NT2/D1 (cell line): ENCODE measurements at regions not wholly inside any gene's neighbourhood (a gene's known extent, or its start where the extent isn't known, plus 50 kb on each side); places are given as distances from the start of the nearest gene placed in this dataset.
"Not testable (repeated sequence)": the region's sequence is repeated elsewhere in the genome, so short reads cannot be mapped to it uniquely, and the experiment has no call there.

Experiments used
- DNase-seq: peaks from one replicate; pipeline ENCODE4 v3.0.0-alpha.2; 2011; ENCODE audit warnings: low read depth, low spot score
- H3K27me3 ChIP-seq: 2 replicates; pipeline ENCODE4 v1.6.0; 2011; ENCODE audit warnings: mild to moderate bottlenecking; ENCODE audit not compliant: insufficient read length, insufficient read depth
- H3K36me3 ChIP-seq: 2 replicates; pipeline ENCODE4 v1.6.1; 2011; ENCODE audit warnings: mild to moderate bottlenecking, low read length, mixed read lengths; ENCODE audit not compliant: insufficient read depth, insufficient read length
- H3K4me1 ChIP-seq: 2 replicates; pipeline ENCODE4 v1.5.1; 2011; ENCODE audit not compliant: insufficient read depth, insufficient read length
- H3K4me3 ChIP-seq: 2 replicates; pipeline ENCODE4 v1.5.1; 2011; ENCODE audit warnings: low read depth; ENCODE audit not compliant: insufficient read length
- H3K9ac ChIP-seq: 2 replicates; pipeline ENCODE4 v1.6.0; 2011; ENCODE audit warnings: low read depth; ENCODE audit not compliant: insufficient read length
- H3K9me3 ChIP-seq: 2 replicates; pipeline ENCODE4 v1.5.1; 2011; ENCODE audit warnings: mild to moderate bottlenecking, low read length; ENCODE audit not compliant: insufficient read depth
- SUZ12 ChIP-seq: IDR thresholded peaks from 2 replicates; pipeline ENCODE4 v1.6.1; 2011; ENCODE audit not compliant: insufficient read length, insufficient read depth; ENCODE audit errors: extremely low read depth
- YY1 ChIP-seq: IDR thresholded peaks from 2 replicates; pipeline ENCODE4 v1.6.1; 2011; ENCODE audit not compliant: insufficient read length, insufficient read depth
- ZNF274 ChIP-seq: IDR thresholded peaks from 2 replicates; pipeline ENCODE4 v1.6.1; 2011; ENCODE audit warnings: mild to moderate bottlenecking, low read depth, low read length

DNA sequence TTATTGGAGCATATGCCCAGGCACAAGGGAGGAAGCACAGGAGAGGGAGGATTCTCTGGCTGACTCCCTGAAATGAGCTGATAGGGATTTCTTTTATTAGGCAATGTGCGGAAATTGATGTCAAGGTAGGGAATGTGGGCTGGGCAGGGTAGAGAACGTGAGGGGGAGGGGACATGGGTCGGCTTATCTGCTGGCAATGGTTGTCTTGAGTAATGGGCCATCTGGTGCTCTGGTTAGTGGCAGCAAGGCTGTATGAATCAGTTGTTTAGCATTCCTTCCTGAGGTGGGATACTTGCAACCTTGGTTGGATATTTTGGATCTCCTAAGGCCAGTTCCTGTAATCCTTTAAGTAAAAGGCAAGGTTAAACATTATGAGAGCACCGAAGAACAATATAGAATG, 80.5 kb upstream of the ADORA2B start:
- not testable (repeated sequence) for H3K4me1 ChIP-seq, H3K27me3 ChIP-seq, H3K9me3 ChIP-seq, H3K9ac ChIP-seq, H3K4me3 ChIP-seq, H3K36me3 ChIP-seq, DNase-seq

DNA sequence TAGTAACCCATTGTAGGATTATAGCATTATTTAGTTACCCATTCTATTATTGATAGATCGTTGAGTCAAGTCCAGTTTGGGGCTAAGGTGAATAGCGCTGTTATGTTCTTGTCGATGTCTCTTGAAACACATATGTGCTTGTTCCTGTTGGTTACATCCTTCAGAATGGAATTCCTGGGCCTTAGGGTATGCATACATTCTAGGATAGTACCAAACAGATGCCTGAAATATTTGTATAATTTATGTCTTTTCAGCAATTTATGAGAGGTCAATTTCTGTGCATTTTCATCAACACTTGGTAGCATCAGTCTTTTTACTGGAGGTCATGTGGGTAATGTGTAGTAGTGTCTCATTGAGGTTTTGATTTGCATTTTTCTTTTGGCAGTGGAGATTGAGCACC, 78.9 kb upstream of the ADORA2B start:
- not testable (repeated sequence) for H3K9me3 ChIP-seq, H3K9ac ChIP-seq, H3K4me3 ChIP-seq, DNase-seq, H3K4me1 ChIP-seq, H3K36me3 ChIP-seq, H3K27me3 ChIP-seq

DNA sequence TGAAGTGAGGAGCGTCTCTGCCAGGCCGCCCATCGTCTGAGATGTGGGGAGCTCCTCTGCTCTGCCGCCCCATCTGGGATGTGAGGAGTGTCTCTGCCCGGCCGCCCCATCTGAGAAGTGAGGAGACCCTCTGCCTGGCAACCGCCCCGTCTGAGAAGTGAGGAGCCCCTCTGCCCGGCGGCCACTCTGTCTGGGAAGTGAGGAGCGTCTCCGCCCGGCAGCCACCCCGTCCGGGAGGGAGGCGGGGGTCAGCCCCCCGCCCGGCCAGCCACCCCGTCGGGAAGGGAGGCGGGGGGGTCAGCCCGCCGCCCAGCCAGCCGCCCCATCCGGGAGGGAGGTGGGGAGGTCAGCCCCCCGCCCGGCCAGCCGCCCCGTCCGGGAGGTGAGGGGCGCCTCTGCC, 77.6 kb upstream of the ADORA2B start:
- H3K4me3 ChIP-seq, H3K27me3 ChIP-seq, DNase-seq, H3K9me3 ChIP-seq, H3K4me1 ChIP-seq, H3K36me3 ChIP-seq, H3K9ac ChIP-seq: not testable (repeated sequence)

DNA sequence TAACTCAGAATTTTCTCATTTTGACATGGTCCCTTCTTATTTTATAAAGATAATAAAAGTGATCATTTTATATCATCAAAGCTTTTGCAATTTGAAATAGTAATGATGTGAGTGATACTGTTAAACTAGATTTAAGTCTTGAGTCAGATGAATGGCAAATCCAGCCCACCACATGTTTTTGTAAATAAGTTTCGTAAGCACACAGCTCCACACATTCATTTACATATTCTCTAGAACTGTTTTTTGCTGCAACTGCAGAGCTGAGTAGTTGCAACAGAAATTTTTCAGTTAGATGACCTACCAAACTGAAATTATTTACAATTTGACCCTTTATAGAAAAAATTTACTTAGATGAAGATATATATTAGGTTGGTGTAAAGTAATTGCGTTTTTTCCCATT, 75.1 kb upstream of the ADORA2B start:
- not testable (repeated sequence) for H3K9ac ChIP-seq, H3K36me3 ChIP-seq, H3K27me3 ChIP-seq, DNase-seq, H3K9me3 ChIP-seq, H3K4me3 ChIP-seq, H3K4me1 ChIP-seq

DNA sequence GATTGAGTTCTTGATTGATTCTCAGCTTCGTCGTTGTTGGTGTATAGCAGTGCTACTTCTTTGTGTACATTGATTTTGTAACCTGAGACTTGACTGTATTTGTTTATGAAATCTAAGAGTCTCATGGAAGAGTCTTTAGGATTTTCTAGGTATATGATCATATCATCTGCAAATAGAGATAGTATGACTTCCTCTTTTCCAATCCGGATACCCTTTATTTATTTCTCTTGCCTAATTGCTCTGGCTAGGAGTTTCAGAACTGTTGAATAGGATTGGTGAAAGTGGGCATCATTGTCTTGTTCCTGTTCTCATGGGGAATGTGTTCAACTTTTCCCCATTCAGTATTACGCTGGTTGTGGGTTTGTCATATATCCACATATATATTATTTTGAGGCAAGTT, 72.3 kb upstream of the ADORA2B start:
- H3K4me1 ChIP-seq, H3K27me3 ChIP-seq, H3K9me3 ChIP-seq, H3K9ac ChIP-seq, H3K4me3 ChIP-seq, DNase-seq, H3K36me3 ChIP-seq: not testable (repeated sequence)

DNA sequence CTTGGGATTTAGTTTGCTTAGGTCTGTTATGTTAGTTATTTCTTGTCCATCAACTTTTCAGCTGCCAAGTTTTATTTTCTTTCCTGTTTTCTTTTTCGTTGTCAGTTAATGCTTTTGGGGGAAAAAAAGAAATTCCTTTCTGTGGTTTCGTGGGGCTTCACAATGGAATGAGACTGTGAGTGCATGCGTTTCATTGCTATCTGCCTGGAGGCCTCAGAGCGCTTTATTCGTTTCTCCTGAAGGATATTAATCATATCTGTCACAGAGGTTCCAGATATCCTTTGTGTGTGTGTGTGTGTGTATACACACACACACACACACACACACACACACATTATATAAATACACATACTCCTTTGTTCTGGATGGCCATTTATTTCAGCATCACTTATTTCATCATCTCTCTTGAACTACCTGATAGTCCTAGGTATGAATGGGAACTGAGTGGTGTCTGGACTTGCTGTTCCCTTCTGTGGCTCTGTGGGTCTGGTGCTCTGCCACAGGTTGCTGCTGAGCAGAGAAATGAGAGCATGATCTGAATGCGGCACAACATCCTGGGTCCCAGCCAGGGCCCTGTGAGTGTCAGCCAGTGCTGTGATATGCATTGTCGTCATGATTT, 66.9 kb upstream of the ADORA2B start:
- not testable (repeated sequence) for DNase-seq, H3K4me1 ChIP-seq, H3K36me3 ChIP-seq, H3K27me3 ChIP-seq, H3K9me3 ChIP-seq, H3K4me3 ChIP-seq, H3K9ac ChIP-seq

DNA sequence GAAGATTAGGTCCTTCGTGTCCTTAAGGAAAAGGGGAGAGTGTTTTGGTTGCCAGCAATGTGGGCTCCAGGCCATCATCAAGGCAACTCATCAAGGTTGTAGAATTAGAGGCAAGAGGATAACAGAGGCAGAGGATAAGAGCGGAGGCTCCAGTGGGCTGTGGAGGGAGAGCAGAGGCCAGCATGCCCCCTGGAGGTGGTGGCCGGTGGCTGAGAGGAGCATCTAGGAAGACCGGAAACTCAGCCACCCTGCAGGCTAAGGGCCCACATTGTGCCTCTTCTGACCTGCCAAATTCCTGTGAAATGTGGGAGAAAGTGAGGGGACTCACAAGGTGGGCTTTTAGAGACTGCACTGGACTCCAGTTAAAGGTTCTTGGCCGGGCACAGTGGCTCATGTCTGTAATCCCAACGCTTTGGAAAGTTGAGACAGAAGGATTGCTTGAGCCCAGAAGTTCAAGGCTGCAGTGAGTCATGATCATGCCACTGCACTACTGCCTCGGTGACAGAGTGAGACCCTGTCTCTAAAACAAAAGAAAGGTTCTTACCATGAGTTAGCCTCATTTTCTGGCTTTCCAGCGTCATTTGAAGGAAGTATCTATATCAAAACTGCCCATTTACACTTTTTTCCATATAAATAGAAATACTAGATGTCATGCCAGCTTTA, 62.7 kb upstream of the ADORA2B start:
- no peak for TF ChIP-seq SUZ12
- TF ChIP-seq ZNF274: no peak
- no peak for TF ChIP-seq YY1
- no peak overlapping the region for H3K9ac ChIP-seq
- H3K36me3 ChIP-seq: no peaks in the 10 kb centered on the region
- H3K27me3 ChIP-seq: no peaks in the 10 kb centered on the region
- H3K9me3 ChIP-seq: no peaks in the 10 kb centered on the region
- no peak overlapping the region for H3K4me3 ChIP-seq
- DNase-seq: no peak
- peaks cover 4% of the 10 kb centered on the region for H3K4me1 ChIP-seq

DNA sequence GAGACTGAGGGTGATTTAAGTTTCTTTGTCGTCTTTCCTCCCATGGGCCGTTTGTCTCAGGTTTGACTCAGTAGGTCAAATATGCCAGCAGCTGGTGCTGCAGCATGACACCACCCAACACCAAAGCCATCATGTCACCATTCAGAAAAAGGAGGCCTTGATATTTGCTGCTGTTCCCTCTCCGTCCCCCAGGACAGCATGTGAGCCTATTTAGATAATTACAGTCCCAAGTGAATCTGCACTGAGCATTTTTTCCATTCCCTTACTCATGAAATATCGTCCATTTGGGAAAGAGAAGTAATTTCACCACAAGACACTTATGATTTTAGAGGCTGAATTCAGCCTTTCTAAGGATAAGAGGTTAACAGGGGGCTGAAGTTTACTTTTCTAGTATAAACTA, 62.2 kb upstream of the ADORA2B start:
- no peak overlapping the region for H3K9ac ChIP-seq
- H3K36me3 ChIP-seq: no peaks in the 10 kb centered on the region
- H3K4me3 ChIP-seq: no peak overlapping the region
- peaks cover 4% of the 10 kb centered on the region for H3K4me1 ChIP-seq
- no peak for TF ChIP-seq SUZ12
- no peaks in the 10 kb centered on the region for H3K27me3 ChIP-seq
- DNase-seq: no peak
- H3K9me3 ChIP-seq: no peaks in the 10 kb centered on the region
